K562 (cell line): ENCODE measurements at regions not wholly inside any gene's neighbourhood (a gene's known extent, or its start where the extent isn't known, plus 50 kb on each side); places are given as distances from the start of the nearest gene placed in this dataset. TPM values are rescaled to one million over a fixed set of nuclear protein-coding genes. Genes with fewer than 3 reads are reported as not detected.

Experiments
- E4F1 ChIP-seq: fragments of 250-450 bp; sonication (Bioruptor Pico); IDR thresholded peaks from 2 replicates; pipeline ENCODE4 v1.5.0; 2021; ENCODE audit warnings: mild to moderate bottlenecking, borderline replicate concordance
- small RNA-seq: library from RNA; depleted of rRNA; stranded (forward); fragments of <200 nt; gene quantifications from one replicate; pipeline ENCODE3, GENCODE V24; 2014

DNA sequence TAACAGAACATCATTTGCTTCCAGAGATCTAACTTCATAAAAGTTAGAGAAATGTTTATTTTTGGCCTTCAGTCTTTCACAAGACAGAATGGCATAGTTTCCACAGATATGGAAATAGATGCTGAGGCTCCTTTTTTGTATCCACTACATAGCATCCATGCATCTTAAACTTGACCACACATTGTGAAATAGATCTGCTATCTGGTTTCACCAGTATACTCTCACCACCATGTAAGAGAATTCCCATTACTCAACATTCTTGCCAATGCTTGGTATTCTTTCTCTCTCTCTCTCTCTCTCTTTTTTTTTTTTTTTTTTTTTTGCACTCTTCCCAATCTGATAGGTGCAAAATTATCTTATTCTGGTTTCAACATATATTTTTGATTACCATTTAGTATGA is 52.1 kb upstream of the PRMT6 start (continued):
- no peak for TF ChIP-seq E4F1 (CRISPR knock-in tag)

Small RNAs in the stretch of these regions (small RNA-seq; reads per million reads assigned to genes)
- gene AL596327.1 (not detected), gene SEPT2P1 (not detected)
